Activated CD8-positive, alpha-beta T cell treated with anti-CD3 and anti-CD28 coated beads for 36 hours (primary cell): ENCODE measurements at regions not wholly inside any gene's neighbourhood (a gene's known extent, or its start where the extent isn't known, plus 50 kb on each side); places are given as distances from the start of the nearest gene placed in this dataset.

Experiments
- ATAC-seq: fragments of 200-7000 bp; cut with Tn5 transposase; one replicate; pipeline ENCODE4 v1.10.0; 2021; ENCODE audit warnings: mild to moderate bottlenecking, moderate library complexity
- CTCF ChIA-PET: fragments of 350-600 bp; sonication (Branson Sonifier 250); formaldehyde crosslinking; loops from one replicate; lab custom pipeline; 2021; ENCODE audit warnings: antibody characterized with exemption; lab: Charles Lee
- POLR2A ChIA-PET: fragments of 350-600 bp; sonication (Branson Sonifier 250); formaldehyde crosslinking; loops from one replicate; lab custom pipeline; 2021; ENCODE audit warnings: antibody characterized with exemption; lab: Charles Lee
- DNase-seq: peaks from one replicate; pipeline ENCODE4 v3.0.0-alpha.2; 2020
- H3K27ac Mint-ChIP-seq: one replicate; pipeline ENCODE4 v1.8.0; 2021; ENCODE audit warnings: mild to moderate bottlenecking, mixed read lengths
- H3K27me3 Mint-ChIP-seq: one replicate; pipeline ENCODE4 v1.8.0; 2021; ENCODE audit warnings: mixed read lengths
- H3K36me3 Mint-ChIP-seq: one replicate; pipeline ENCODE4 v1.8.0; 2021; ENCODE audit warnings: low read depth, mixed read lengths
- H3K4me1 Mint-ChIP-seq: one replicate; pipeline ENCODE4 v1.8.0; 2021; ENCODE audit warnings: low read depth, mixed read lengths
- H3K4me3 Mint-ChIP-seq: one replicate; pipeline ENCODE4 v1.8.0; 2021; ENCODE audit warnings: mild to moderate bottlenecking, moderate library complexity, mixed read lengths
- H3K9me3 Mint-ChIP-seq: one replicate; pipeline ENCODE4 v1.8.0; 2021; ENCODE audit warnings: mixed read lengths
- intact Hi-C: fragments of 100-400 bp; cut with micrococcal nuclease; formaldehyde crosslinking; loops from one replicate; pipeline ENCODE4 v1.10.0; 2022
- TF ChIP-seq, protein P1 (sequence below): fragments of 200-600 bp; IDR thresholded peaks from one replicate; pipeline ENCODE4 v1.8.0; 2022; ENCODE audit warnings: antibody characterized with exemption, mild to moderate bottlenecking

DNA sequence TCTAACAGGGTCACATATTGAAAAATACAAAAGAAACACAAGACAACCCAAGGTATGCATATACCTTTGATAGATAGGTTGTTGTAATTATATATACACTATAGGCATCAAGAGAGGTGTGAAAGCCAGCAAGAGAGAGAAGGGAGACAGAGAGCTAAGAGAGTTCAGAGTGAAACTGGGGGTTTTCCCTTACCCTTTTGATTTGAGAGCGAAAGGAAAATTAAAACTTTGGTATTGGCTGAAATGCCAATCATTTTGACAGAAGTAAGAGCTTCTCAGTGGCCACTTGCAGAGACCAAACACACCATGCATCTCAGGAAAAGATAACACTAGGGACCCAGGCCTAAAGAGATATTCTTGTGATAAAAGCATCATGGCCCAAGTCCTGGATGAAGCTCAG lies 183.6 kb downstream of the SHOX2 start:
- intact Hi-C loops: no loop called here
- Mint-ChIP-seq H3K36me3 (no peaks in the 10 kb centered on the region), H3K9me3 (no peaks in the 10 kb centered on the region), H3K27ac (no peak overlapping the region), H3K27me3 (peaks cover 1% of the 10 kb centered on the region), H3K4me3 (no peak overlapping the region), H3K4me1 (no peaks in the 10 kb centered on the region)
- no peak for DNase-seq
- CTCF ChIA-PET: no interaction called here
- TF ChIP-seq, protein P1, sequence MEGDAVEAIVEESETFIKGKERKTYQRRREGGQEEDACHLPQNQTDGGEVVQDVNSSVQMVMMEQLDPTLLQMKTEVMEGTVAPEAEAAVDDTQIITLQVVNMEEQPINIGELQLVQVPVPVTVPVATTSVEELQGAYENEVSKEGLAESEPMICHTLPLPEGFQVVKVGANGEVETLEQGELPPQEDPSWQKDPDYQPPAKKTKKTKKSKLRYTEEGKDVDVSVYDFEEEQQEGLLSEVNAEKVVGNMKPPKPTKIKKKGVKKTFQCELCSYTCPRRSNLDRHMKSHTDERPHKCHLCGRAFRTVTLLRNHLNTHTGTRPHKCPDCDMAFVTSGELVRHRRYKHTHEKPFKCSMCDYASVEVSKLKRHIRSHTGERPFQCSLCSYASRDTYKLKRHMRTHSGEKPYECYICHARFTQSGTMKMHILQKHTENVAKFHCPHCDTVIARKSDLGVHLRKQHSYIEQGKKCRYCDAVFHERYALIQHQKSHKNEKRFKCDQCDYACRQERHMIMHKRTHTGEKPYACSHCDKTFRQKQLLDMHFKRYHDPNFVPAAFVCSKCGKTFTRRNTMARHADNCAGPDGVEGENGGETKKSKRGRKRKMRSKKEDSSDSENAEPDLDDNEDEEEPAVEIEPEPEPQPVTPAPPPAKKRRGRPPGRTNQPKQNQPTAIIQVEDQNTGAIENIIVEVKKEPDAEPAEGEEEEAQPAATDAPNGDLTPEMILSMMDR: no peak
- POLR2A ChIA-PET: no interaction called here
- ATAC-seq: no peak

DNA sequence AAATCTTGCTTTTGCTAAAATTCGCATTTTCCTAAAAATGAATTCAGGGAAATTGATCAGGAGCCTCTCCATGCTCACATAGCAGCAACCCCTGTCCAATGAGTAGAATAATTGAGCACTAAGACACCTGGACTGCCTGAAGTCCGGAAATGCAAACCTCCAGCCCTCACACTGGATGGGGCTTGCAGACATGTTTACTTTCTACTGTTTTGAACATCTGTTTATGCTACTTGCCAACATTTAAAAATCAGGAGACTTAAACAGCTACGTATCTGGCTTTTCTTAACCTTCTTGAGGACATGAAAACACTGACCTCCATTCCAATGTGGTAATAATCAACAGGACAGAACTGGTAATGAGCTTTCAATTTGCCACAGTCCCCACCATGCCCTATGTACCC lies 184.4 kb downstream of the SHOX2 start:
- H3K27me3 Mint-ChIP-seq: peaks cover 1% of the 10 kb centered on the region
- CTCF ChIA-PET: no interaction called here
- H3K4me1 Mint-ChIP-seq: no peaks in the 10 kb centered on the region
- POLR2A ChIA-PET: no interaction called here
- DNase-seq (no peak), ATAC-seq (no peak)
- TF ChIP-seq, protein P1: no peak
- intact Hi-C loops: no loop called here
- no peak overlapping the region for H3K27ac Mint-ChIP-seq
- no peaks in the 10 kb centered on the region for H3K36me3 Mint-ChIP-seq
- H3K4me3 Mint-ChIP-seq: no peak overlapping the region
- no peaks in the 10 kb centered on the region for H3K9me3 Mint-ChIP-seq

DNA sequence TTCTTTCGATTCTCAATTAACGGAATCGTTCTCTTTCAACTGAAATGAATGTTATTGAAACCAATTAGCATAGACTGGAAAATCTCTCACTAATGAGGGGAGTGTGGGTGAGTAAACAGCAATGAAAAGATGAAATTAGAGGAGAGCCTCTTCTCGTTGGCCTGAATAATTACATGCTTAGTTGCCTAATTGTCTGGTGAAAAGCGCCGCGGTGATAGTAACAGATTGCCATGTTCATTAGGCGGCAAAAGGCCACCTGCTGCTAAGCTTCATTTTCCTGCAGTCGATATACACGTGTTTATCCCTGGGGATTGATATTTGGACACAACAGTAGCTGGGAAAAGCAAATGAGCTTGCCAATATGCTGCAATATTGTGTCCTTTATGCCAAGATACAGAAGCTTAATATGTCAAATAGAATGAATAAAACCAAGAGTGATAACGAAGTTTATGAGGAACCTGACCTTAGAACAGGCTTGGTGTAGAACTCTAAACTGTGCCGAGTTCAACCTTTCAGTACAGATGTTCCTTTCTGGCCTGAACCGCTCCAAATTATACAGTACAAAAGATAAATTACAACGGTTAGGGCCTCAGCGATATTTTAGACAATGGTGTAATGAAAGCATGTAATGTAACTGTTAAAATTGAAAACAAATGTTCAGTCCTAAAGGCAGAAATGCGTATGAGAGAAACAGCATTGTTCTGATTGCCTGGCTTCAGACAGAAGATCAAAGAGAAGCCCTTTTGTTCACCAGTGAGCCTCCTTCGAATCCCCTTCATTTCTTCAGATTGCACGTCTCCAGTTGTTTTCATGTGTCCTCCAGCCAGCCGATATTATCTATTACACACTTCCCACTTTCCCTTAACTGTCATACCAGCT lies 185.2 kb downstream of the SHOX2 start:
- ATAC-seq: no peak
- H3K4me1 Mint-ChIP-seq: no peaks in the 10 kb centered on the region
- no peaks in the 10 kb centered on the region for H3K36me3 Mint-ChIP-seq
- no peak overlapping the region for H3K27ac Mint-ChIP-seq
- CTCF ChIA-PET: interaction anchor here (1.0 kb wide), 1 partner anchor 15 kb away, joined by 4 read pairs; no protein-coding TSS in a partner anchor
- H3K27me3 Mint-ChIP-seq: peaks cover 1% of the 10 kb centered on the region
- intact Hi-C loops: no loop called here
- TF ChIP-seq, protein P1: no peak
- no peaks in the 10 kb centered on the region for H3K9me3 Mint-ChIP-seq
- H3K4me3 Mint-ChIP-seq: no peak overlapping the region
- POLR2A ChIA-PET: no interaction called here
- DNase-seq: no peak

DNA sequence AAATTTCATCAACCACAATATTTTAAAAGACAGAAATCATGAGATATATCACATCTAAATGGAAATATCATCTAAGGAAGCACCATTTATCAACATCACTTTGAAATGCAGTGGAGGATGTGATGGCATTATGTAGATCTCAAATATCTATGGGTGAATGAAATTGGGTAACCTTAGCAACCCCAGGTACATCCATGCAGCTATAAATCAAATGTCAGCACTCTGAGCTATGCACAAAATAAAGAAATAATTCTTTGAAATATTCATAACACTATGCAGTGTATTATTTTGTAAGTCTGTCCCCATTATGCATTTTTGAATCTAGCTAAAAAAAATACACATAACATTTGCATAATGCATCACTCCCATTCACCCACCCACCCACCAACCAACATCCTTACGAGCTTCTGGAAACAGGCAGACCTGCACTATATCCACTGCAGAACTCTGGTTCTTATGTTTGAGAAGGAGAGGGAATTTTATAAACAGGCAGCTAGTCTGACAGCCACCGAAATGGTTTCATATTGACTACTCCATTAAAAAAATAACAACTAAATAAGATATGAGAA lies 186.8 kb downstream of the SHOX2 start:
- TF ChIP-seq, protein P1: no peak
- H3K27me3 Mint-ChIP-seq: peaks cover 1% of the 10 kb centered on the region
- DNase-seq (no peak), ATAC-seq (no peak)
- H3K4me3 Mint-ChIP-seq: no peak overlapping the region
- ChIA-PET CTCF (no interaction called here), POLR2A (no interaction called here)
- H3K4me1 Mint-ChIP-seq: no peaks in the 10 kb centered on the region
- no peaks in the 10 kb centered on the region for H3K36me3 Mint-ChIP-seq
- H3K9me3 Mint-ChIP-seq: no peaks in the 10 kb centered on the region
- no peak overlapping the region for H3K27ac Mint-ChIP-seq
- intact Hi-C loops: no loop called here

DNA sequence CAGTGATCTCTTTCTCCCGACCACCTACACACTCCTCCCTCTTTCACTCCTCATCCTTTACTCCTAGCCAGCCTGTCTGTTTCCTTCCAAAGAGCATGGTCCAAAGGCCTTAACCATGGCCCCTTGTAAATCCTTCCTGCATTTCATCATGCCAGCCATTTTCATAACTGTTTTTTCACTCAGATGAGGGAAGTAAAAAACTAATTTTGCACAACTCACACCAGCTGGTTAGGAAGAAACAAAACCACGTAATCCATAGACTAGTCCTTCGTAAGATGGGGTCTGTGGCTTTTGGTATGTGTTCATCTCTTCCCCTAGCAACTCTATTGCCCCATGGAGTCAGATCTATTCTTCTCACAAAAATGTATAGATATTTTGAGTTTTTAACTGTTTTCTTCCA lies 187.8 kb downstream of the SHOX2 start:
- peak overlapping the region; percentile 19 for H3K27ac Mint-ChIP-seq
- H3K4me3 Mint-ChIP-seq: no peak overlapping the region
- CTCF ChIA-PET: no interaction called here
- DNase-seq (no peak), ATAC-seq (no peak)
- POLR2A ChIA-PET: no interaction called here
- no peaks in the 10 kb centered on the region for H3K27me3 Mint-ChIP-seq
- intact Hi-C loops: no loop called here
- TF ChIP-seq, protein P1: no peak
- H3K4me1 Mint-ChIP-seq: no peaks in the 10 kb centered on the region
- no peaks in the 10 kb centered on the region for H3K36me3 Mint-ChIP-seq
- H3K9me3 Mint-ChIP-seq: no peaks in the 10 kb centered on the region
